ENCODE measurements at regions not wholly inside any gene's neighbourhood (a gene's known extent, or its start where the extent isn't known, plus 50 kb on each side); places are given as distances from the start of the nearest gene placed in this dataset.

DNA sequence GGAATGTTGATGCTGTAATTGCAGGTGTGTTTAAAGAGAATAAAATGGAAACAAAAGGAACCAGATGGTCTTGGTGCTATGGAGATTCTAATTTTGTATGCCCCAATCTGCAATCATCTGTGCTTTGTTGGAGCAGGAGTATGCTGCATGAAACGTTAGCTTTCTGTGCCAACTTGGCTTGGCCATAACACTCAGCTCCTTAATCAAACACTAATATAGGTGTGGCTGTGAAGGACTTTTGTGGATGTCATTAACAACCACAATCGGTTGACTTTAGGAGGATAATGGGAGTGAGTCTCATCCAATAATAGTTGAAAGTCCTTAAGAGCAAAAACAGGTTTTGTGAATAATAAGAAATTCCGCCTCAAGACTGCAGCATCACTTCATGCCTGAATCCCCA, 399.2 kb downstream of the NLGN4X start:
- DNase-seq: no peak

DNA sequence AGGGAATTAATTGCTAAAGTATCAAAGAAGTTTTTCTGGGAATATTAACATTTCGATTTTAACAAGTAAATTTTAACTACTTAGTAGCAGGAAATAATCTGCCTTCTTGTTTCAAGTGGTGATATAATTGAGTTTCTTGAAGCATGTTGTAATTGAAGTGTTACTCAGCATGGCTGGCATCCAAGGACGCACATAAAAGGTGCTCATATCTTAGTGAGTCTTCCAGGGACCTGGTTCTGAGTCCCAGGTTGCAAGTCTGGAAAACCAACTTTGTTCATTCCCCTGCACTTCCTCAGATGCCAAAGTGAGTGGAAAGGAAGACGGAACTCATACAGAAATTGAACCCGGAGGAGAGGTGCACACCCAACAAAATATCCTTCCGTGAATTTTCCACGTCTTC, 399.6 kb downstream of the NLGN4X start:
- no peak for DNase-seq

DNA sequence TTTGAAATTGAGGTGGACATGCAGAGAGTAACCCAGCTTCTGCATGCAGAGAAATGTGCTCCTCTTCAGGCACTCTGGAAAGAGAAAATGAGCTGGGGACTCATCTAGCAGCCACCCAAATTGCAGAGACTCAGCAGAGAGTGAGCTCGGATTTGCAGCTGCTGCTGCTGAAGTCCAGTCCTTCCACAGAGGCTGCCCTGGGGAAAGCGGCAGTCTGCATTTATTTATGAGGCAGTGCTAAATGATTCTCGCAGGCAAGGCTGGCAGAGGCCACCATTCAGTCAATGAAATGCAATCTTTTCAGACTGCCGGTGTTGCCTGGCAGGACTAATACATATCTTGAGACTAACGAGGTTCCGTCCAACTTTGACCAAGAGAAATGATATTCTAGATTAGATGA, 404.8 kb downstream of the NLGN4X start:
- peak; percentile 15 for DNase-seq

DNA sequence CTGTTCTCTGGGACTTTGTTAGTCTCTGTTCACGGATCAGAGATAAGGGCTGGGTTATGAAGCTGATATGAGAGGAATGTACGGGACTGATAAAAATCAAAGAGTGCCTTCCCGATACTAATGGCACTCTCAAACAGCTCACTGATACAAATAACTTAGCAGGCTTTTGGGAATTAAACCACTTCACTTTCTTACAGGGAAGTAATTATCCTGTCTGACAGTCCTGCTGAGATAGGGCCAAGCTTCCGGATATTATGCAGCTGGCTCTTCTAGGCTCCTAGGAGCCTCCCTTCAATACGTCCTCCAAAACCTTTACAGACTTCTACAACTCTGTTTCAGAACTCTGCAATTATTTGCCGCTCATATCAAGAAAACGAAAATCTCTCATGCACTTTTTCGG, 418.0 kb downstream of the NLGN4X start:
- DNase-seq: no peak

DNA sequence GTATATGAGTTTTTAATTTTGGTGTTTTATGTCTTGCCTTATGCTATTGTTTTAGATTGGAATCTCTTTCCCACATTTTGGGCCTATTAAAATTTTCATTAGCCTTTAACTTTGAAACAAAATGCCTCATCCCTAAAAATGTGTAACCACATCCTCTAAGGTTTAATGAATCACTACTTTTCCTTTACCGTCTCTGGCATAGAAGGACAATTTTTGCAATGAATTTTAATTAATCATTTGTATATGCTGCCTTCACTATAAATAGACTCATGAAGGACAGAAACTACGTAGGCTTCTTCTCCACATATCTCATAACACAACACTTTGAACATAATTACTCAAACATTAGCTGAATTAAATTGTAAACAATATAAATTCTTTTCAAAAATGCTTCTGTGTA, 421.5 kb downstream of the NLGN4X start:
- no peak for DNase-seq

DNA sequence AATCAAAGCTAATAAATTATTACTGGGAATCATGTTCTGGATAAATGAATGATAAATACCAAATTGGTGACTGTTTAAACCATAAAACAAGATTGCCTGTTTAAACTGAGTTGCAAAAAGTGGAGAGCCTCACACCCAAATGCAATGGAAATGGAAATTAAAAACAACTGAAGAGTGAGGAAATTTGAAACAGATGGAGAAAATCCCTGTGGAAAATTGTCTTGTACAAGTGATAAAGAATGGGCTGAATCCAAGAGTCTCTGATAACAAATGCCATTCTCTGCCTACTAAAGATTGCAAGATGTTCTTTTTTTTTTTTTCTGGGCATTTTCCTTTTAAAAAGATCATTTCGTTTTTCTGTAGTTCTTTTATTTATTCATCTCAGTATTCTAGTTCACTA, 426.3 kb downstream of the NLGN4X start:
- DNase-seq: no peak

DNA sequence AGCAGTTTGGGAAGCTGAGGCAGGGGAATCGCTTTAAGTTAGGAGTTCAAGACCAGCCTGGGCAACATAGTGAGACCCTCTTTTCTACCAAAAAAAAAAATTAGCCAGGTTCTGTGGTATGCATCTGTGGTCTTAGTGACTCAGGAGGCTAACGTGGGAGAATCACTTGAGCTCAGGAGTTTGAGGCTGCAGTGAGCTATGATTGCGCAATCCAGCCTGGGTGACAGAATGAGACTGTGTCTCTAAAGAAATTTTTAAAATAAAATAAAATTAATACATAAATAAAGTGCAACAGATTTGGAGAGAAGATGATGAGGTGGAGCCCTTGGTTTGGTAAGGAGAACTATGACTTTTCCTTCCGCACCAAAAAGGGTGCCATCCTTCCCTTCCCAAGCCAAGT, 436.9 kb downstream of the NLGN4X start:
- DNase-seq: no peak

DNA sequence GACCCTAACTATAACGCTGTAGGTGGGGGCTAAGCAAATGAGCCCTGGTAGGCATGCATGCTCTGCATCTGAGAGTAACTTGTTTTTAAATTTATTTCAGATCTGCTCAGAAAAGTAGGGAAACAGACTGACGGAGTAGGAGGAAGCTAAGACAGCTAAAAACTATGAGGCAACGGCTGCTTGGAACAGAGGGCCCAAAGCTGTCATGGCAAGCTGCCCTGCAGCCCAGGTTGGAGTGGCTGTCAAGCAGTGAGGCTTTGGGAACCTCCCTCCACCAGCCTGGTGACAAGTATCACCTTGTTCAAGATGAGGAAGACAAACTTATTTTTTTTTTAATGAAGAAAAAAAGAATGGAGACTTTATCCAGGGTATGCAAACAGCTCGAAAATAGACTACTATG, 439.8 kb downstream of the NLGN4X start:
- no peak for DNase-seq

DNA sequence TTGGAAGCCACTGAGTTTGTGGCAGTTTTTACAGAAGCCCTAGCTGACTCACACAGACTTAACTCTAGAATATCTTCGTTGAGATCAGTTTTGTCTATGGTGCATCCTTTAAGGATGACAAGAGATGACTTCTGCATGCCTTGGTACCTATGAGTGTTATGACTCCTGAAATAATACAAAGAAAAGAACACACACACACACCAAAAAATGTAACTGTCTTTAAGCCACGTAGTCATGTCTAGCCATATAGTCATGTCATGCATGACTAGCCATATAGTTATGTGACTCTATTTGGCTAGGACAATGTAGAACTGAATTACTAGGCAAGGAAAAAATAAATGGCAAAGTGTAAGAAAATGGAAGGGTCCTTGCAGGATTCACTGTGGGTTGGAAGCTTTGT, 447.8 kb downstream of the NLGN4X start:
- no peak for DNase-seq

DNA sequence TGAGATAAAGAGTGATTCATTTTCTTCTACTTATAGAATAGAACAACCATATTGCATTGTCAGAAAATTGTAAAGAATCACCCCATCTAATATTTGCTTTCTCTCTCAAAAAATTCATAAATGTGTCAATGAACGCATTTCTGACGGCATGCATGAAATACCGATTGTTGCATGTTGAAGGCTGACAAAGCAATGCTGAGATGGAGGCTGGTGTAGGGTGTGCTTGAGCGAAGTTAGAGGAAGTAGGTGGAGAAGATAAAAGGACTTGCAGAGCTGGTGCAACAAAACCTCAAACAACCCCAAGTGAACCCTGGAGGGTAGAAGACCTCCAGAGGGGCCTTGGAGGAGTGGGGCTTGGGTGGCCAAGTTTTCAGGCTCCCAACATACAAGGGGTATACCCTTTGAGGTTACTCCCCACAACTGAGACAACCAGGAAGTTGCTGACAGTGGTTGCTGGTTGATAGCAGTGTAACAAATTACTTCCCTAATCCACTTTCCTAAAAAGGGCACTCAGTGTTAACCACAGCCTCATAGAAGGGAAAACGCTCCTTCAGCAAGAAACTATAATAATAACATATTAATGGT, 452.7 kb downstream of the NLGN4X start:
- no peak for DNase-seq

DNA sequence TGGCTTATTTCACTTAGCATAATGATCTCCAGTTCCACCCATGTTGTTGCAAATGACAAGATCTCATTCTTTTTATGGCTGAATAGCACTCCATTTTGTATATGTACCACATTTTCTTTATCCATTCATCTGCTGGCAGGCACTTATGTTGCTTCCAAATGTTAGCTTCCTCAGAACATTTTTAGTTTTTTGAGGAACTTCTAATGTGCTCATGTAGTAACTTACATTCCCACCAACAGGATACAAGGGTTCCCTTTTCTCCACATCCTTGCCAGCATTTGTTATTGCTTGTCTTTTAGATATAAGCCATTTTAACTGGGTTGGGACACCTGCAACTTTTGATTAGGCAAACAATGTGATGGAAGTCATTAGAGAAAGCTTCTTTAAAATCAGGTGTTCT, 454.2 kb downstream of the NLGN4X start:
- no peak for DNase-seq

DNA sequence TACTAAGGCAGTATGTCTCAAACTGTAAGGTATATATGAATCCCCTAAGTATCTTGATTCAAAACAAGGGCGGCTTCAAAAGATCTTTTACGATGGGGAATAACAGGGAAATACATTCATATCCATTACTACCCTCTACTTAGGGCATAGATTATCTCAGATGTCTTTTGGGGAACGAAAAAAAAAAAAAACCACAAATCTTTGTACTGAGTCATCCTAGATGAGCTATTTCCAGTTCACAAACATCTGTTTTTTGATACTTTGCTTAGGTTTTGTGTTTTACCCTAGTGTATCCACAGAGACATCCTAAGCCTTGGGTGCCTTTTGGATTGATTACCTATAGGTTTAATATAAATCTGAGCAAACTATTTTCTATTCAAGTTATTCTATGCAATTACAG, 457.2 kb downstream of the NLGN4X start:
- DNase-seq: no peak

DNA sequence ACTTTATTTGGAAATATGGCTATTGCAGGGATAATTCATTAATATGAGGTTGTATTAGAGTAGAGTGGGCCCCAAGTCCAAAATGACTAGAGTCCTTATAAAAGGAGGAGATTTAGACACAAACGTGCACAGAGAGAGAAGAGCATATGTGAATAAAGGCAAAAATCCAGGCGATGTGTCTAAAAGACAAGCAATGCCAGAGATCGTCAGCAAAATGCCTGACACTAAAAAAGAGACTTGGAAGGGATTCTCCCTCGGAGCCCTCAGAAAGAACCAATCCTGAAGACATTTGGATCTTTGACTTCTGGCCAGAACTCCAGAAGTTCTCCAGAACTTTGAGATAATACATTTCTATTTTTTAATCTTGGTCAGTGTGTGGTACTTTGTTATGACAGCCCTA, 472.1 kb downstream of the NLGN4X start:
- no peak for DNase-seq

DNA sequence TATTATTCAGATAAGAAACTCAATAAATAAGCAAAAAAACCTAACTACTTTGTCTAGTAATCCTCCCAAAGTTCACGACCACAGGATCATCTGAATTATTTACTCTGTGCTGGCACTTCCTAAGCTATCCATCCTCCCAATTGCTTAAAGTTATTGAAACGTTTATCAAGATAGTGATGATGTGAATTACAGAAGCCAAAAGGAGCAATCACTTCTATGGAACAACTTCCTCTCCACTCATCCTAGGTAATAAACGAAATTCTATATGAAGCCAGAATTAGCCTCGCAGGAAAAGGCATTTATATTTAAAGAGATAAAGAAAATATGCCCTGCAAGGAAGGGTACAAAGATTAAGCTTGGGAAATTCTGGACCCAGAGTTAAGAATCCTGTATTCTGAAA, 475.4 kb downstream of the NLGN4X start:
- no peak for DNase-seq

DNA sequence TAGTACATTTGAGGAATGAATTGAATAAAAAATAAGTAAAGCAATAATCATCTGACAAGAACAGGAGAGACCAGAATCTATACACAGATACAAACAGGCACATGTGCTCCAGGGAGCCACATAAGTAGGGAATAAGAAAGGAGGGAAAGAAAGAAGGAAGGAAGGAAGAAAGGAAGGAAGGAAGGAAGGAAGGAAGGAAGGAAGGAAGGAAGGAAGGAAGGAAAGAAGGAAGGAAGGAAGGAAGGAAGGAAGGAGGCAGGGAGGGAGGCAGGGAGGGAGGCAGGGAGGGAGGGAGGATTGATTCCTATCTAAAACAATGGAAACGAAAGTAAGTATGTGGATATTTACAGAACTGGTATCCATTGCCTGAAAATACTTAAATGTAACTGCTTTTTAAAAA, 475.8 kb downstream of the NLGN4X start:
- no peak for DNase-seq

DNA sequence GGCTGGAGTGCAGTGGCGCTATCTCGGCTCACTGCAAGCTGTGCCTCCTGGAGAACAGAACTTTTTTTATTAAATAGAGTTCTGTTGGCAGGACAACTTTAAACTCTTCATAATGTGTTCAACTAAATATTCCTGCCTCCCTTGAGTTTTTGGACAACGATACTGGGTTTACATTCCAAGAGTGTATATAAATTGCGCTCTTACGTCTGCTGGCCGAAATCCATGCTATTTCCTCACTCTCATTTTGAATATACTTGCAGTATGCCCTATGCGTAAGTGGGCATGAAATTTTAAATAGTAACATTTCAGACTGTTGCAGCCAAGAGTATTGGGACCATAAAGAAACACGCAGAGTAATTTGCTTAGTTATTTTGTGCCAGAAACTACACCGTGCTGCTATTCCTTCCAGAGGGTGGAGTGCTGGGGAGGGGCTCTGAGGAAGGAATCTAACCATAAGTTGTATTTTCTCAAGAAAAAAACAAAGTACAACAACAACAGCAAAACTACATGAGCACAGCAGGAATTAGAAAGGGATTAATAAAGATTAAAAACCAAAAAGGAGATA, 480.0 kb downstream of the NLGN4X start:
- peak; percentile 49 for DNase-seq

DNA sequence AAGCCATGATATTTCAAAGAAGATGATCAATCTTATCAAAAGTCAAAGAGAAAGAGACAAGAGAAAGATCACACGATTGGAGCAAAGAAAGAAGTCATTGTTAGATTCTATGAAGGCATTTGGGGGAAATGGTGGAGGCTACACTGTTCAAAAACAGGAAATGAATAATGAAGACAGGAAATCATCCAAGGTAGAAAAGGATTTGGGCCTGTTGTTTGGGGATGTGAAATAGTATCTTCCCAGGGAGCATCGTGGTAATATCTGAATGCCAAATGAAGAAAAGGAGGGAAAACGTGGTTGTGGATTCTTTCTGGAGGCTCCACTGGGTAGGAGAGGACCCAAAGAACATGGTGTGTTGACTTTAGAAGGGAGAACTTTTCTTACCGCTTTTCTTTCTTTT, 482.4 kb downstream of the NLGN4X start:
- no peak for DNase-seq

DNA sequence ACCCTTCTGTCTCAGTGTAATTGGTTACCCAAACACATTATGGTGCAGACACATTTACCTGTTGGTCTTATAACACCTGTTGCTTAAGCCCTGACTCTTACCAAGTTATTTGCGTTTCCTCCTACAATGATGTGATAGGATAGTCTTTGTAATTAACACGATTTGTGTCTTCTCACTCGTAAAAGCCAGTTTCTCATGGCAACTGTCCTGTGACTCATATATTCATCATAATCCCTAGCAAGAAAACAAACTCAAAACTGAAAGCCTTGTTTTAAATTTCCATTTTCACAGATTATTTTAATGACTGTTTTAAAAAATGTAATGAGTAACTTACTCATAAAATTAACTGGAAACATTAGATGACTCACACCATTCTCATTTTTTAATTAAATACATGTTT, 495.2 kb downstream of the NLGN4X start:
- DNase-seq: no peak

DNA sequence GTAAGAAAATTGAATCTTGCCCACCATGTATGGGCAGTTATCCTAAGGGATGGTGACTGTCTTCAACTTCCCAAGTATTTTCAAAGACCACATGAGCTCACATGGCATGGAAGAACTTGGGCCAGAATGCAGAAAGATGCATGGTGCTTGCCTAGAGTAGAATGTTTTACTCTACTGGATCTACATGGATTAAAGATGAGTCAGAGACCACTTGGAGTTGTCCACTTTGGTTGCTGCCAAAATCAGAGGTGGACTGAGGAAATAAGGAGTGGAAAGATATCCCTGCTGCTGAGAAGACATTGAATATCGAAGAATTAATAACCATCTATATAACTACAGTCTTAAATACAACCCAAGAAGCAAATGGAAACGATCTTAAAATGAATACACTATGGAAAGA, 498.1 kb downstream of the NLGN4X start:
- DNase-seq: no peak

DNA sequence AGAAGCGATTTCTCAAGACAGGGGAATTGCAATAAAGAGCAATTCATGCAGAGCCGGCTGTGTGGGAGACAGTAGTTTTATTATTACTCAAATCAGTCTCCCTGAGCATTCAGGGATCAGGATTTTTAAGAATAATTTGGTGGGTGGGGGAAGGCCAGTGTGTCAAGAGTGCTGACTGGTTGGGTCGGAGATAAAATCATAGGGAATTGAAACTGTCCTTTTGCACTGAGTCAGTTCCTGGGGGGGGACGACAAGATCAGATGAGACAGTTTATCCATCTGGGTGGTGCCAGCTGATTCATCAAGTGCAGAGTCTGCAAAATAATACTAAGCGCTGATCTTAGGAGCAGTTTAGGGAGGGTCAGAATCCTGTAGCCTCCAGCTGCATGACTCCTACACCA, 502.4 kb downstream of the NLGN4X start:
- peak; percentile 1 for DNase-seq

DNA sequence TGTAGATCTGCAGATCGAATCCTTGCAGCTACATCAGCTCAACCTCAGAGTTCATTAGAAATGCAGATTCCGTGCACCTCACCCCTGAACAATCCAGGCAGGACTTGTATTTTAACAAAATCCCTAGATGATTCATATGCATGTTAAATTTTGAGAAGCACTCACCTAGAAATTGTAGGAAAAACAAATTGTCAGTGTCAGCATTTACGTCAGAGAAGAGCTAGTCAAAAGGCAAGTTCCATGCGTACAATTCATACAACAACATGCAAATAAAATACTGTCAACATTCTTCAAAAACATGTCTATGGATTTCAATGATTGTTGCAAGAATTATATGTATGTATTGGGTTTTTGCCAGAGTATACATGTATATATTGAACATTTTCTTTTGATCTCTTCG, 504.5 kb downstream of the NLGN4X start:
- no peak for DNase-seq

DNA sequence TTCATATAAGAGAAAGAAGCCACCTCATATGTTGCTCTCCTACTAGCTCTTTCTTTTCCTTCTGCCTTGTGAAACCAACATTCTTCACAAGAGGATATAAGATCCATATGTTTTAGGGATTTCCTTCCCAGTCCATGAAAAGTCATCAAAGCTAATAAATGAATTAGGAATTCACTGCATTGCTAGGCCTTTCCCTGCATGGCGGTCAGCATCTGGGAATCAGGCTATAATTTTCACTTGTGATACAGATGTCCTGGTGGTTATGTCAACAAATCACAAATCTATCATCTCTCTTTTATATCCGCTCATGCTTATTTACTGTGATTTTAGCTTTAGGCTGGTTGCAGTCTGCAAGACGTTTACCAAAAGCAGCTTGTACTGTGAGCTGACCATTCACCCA, 510.0 kb downstream of the NLGN4X start:
- DNase-seq: no peak

DNA sequence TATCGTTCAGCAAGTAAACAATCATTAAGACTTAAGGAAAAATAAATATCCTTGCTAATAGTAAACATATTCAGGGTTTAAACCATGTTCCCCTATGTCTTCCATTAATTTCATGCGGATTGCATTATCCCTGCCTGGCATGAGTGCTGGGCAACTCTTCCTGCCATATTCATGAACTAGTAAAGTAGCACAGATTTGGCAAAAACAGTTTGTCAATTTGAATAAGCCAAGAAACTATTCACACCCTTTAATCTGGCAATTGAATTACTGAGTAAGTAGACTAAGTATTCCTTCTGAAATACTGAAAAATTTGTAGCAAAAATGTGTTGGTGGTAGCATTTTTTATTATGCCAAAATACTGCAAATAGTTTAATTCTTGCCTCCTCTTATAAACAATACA, 512.0 kb downstream of the NLGN4X start:
- no peak for DNase-seq

DNA sequence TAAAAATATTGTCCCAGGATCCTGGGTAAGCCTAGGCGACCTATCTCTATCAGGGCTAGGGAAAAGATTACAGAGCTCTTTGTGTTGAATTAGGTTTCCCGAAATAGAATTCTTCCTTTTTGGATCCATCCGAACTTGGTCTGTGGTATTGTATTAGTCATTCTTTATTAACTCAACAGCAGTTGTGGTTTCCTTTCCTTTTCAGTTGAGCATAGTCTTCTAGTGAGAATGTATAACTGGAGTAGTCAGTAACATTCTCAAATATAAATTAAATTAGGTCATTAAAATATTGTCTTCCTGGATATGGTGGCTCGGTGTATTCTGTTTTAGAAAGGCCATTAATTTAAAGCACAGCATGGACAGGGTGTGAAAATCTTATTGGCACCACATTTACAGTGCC, 520.4 kb downstream of the NLGN4X start:
- DNase-seq: no peak

DNA sequence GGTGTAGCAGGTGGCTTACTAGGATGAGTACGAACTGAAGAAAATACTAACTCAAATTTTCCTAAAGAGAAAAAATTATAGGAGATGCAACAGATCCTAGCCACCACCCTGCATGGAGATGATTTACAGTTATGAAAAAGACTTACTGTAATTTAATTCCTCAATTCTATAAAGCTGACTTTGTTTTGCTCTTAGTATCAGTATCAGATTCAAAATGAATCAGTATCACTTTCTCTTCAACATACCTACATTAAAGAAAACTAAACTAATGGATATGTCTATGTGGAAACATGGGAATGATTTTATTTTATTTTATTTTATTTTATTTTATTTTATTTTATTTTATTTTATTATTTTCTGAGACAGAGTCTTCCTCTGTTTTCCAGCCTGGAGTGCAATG, 525.8 kb downstream of the NLGN4X start:
- DNase-seq: no peak

All from tongue (tissue), 1 donor.